A549 (cell line): ENCODE measurements at regions not wholly inside any gene's neighbourhood (a gene's known extent, or its start where the extent isn't known, plus 50 kb on each side); places are given as distances from the start of the nearest gene placed in this dataset.

ENCODE experiments used
- ATAC-seq, 2 experiments: fragments of 200-7000 bp in 1 of 2; fragments of >200 bp in 1 of 2; cut with Nextera tagmentation in 1 of 2; cut with Tn5 transposase in 1 of 2; 3 replicates each; pipeline versions ENCODE4 v1.8.0 to v1.9.1; 2018 to 2020; ENCODE audit warnings: mild to moderate bottlenecking in 1 of 2, moderate library complexity in 1 of 2
- CTCF ChIA-PET: fragments of 300-600 bp; sonication (Branson Sonifier 250); formaldehyde crosslinking; extraction: SDS; loops from one replicate; lab custom pipeline; 2021; ENCODE audit warnings: antibody characterized with exemption, inconsistent platforms; lab: Yijun Ruan, JAX
- POLR2A ChIA-PET: fragments of 350-600 bp; formaldehyde crosslinking; extraction: SDS; loops from one replicate; lab custom pipeline; 2021; ENCODE audit warnings: antibody characterized with exemption, inconsistent platforms; lab: Yijun Ruan, JAX
- DNase-seq, 2 experiments: peaks; one replicate each; pipeline versions ENCODE4 v3.0.0 to v3.0.0-alpha.2; 2011 to 2016; ENCODE audit warnings: low read depth in 1 of 2, low spot score in 1 of 2
- FAIRE-seq: peaks from 2 replicates; lab custom pipeline; 2011; peaks lifted over from hg19 to GRCh38; lab: Jason Lieb, UNC
- H3K27ac ChIP-seq, 2 experiments: fragments of >200 bp; sonication (Bioruptor Twin); formaldehyde crosslinking; 3 replicates each; pipeline ENCODE4 v1.5.1; 2016 to 2017
- H3K4me1 ChIP-seq: fragments of >200 bp; sonication (Bioruptor Twin); formaldehyde crosslinking; 3 replicates; pipeline ENCODE4 v1.6.1; 2016
- H3K4me2 ChIP-seq: fragments of >200 bp; sonication (Bioruptor Twin); formaldehyde crosslinking; 3 replicates; pipeline ENCODE4 v1.6.1; 2016
- H3K4me3 ChIP-seq: fragments of >200 bp; sonication (Bioruptor Twin); formaldehyde crosslinking; 3 replicates; pipeline ENCODE4 v1.5.1; 2016
- H3K9me3 ChIP-seq: fragments of >200 bp; sonication (Bioruptor Twin); formaldehyde crosslinking; 3 replicates; pipeline ENCODE4 v1.6.1; 2016
- CBX2 ChIP-seq: fragments of 200-600 bp; sonication (generic); IDR thresholded peaks from 2 replicates; pipeline ENCODE4 v1.6.1; 2016; ENCODE audit warnings: low read depth, mild to moderate bottlenecking, borderline replicate concordance
- CTCF ChIP-seq: fragments of >200 bp; sonication (Bioruptor Twin); formaldehyde crosslinking; IDR thresholded peaks from 3 replicates; pipeline ENCODE4 v1.5.1; 2016
- EHF ChIP-seq: fragments of 250-450 bp; sonication (Bioruptor Pico); IDR thresholded peaks from 2 replicates; pipeline ENCODE4 v1.5.0; 2020; ENCODE audit warnings: mild to moderate bottlenecking
- ELK1 ChIP-seq: fragments of 150-350 bp; IDR thresholded peaks from 2 replicates; pipeline ENCODE4 v1.6.1; 2014; ENCODE audit warnings: low read depth, mild to moderate bottlenecking, low read length
- EP300 ChIP-seq, 2 experiments: fragments of >200 bp; sonication (Bioruptor Twin); formaldehyde crosslinking; IDR thresholded peaks; 2 replicates in 1 of 2; 3 replicates in 1 of 2; pipeline ENCODE4 v1.6.1; 2016 to 2017
- ESRRA ChIP-seq: fragments of 150-350 bp; IDR thresholded peaks from 2 replicates; pipeline ENCODE4 v1.6.1; 2014; ENCODE audit warnings: mild to moderate bottlenecking, low read length, borderline replicate concordance
- FOSB ChIP-seq: fragments of 250-450 bp; sonication (Bioruptor Pico); IDR thresholded peaks from 2 replicates; pipeline ENCODE4 v1.5.0; 2020; ENCODE audit warnings: mild to moderate bottlenecking, moderate library complexity
- FOSL2 ChIP-seq, 2 experiments: fragments of 450-650 bp in 1 of 2; fragments of >200 bp in 1 of 2; sonication (Bioruptor Twin) in 1 of 2; formaldehyde crosslinking; IDR thresholded peaks; 2 replicates each; pipeline versions ENCODE4 v1.5.0 to v1.6.1; 2016 to 2020; ENCODE audit warnings: mild to moderate bottlenecking in 1 of 2, moderate library complexity in 1 of 2
- HDAC2 ChIP-seq: fragments of 200-600 bp; sonication (generic); IDR thresholded peaks from 2 replicates; pipeline ENCODE4 v1.6.1; 2016
- HEYL ChIP-seq: fragments of 250-450 bp; sonication (Bioruptor Pico); IDR thresholded peaks from 2 replicates; pipeline ENCODE4 v1.8.0; 2021; ENCODE audit warnings: mild to moderate bottlenecking, moderate library complexity
- HOXB13 ChIP-seq: fragments of 250-450 bp; sonication (Bioruptor Pico); IDR thresholded peaks from 2 replicates; pipeline ENCODE4 v1.5.0; 2020; ENCODE audit warnings: low read depth, mild to moderate bottlenecking, moderate library complexity
- HOXB5 ChIP-seq: fragments of 250-450 bp; sonication (Bioruptor Pico); IDR thresholded peaks from 2 replicates; pipeline ENCODE4 v1.5.0; 2020; ENCODE audit warnings: mild to moderate bottlenecking, moderate library complexity
- KDM1A ChIP-seq: fragments of 200-600 bp; sonication (generic); IDR thresholded peaks from 2 replicates; pipeline ENCODE4 v1.6.1; 2016; ENCODE audit warnings: low read depth, mild to moderate bottlenecking
- MAZ ChIP-seq: fragments of 150-350 bp; IDR thresholded peaks from 2 replicates; pipeline ENCODE4 v1.6.1; 2014; ENCODE audit warnings: antibody characterized with exemption, low read depth, low read length, borderline replicate concordance
- NPAS2 ChIP-seq: fragments of 250-450 bp; sonication (Bioruptor Pico); IDR thresholded peaks from 2 replicates; pipeline ENCODE4 v1.8.0; 2022; ENCODE audit warnings: mild to moderate bottlenecking, moderate library complexity, borderline replicate concordance
- NR3C1 ChIP-seq: fragments of >200 bp; sonication (Bioruptor Twin); formaldehyde crosslinking; IDR thresholded peaks from 3 replicates; pipeline ENCODE4 v1.6.1; 2017
- RAD21 ChIP-seq, 2 experiments: fragments of >200 bp in 1 of 2; sonication (Bioruptor Twin) in 1 of 2; formaldehyde crosslinking in 1 of 2; IDR thresholded peaks in 1 of 2; conservative IDR thresholded peaks in 1 of 2; 2 replicates in 1 of 2; 3 replicates in 1 of 2; pipeline ENCODE4 v1.6.1; 2012 to 2018; ENCODE audit warnings: inconsistent platforms in 1 of 2
- RARB ChIP-seq: fragments of 250-450 bp; sonication (Bioruptor Pico); IDR thresholded peaks from 2 replicates; pipeline ENCODE4 v1.8.0; 2021; ENCODE audit warnings: mild to moderate bottlenecking, moderate library complexity
- RCOR1 ChIP-seq: fragments of 150-350 bp; IDR thresholded peaks from 2 replicates; pipeline ENCODE4 v1.6.1; 2014; ENCODE audit warnings: antibody characterized with exemption, low read length, low read depth
- TFCP2L1 ChIP-seq: fragments of 250-450 bp; sonication (Bioruptor Pico); IDR thresholded peaks from 2 replicates; pipeline ENCODE4 v1.5.0; 2021; ENCODE audit warnings: mild to moderate bottlenecking
- ZFP36 ChIP-seq: fragments of 450-650 bp; IDR thresholded peaks from 2 replicates; pipeline ENCODE4 v1.6.1; 2014; ENCODE audit warnings: borderline replicate concordance; ENCODE audit not compliant: partially characterized antibody
- ZSCAN20 ChIP-seq: fragments of 250-450 bp; sonication (Bioruptor Pico); IDR thresholded peaks from 2 replicates; pipeline ENCODE4 v1.8.0; 2022; ENCODE audit warnings: mild to moderate bottlenecking, moderate library complexity
- WGBS: methylation state at CpG from one replicate; pipeline ENCODE4 v1.1.6; 2017; ENCODE audit errors: missing lambda C conversion rate; 5-methylcytosine and 5-hydroxymethylcytosine counted together

GRCh38 chr16:48948911-48949310, 332.7 kb downstream of the CBLN1 start:
- Histone ChIP-seq H3K4me1 (no peaks in the 10 kb centered on the region), H3K27ac (no peak overlapping the region), H3K4me2 (no peak overlapping the region), H3K9me3 (no peaks in the 10 kb centered on the region), H3K4me3 (no peak overlapping the region)
- TF ChIP-seq NR3C1: no peak
- TF ChIP-seq FOSB (CRISPR knock-in tag): no peak
- no peak for TF ChIP-seq RCOR1
- no peak for TF ChIP-seq HEYL (CRISPR knock-in tag)
- TF ChIP-seq ZSCAN20 (CRISPR knock-in tag): no peak
- TF ChIP-seq ELK1: no peak
- TF ChIP-seq EP300 (IDR thresholded peaks at IDR 0.05): no peak
- no peak for TF ChIP-seq FOSL2 (IDR thresholded peaks at IDR 0.05)
- TF ChIP-seq FOSL2 (CRISPR knock-in tag; IDR thresholded peaks at IDR 0.05): no peak
- no peak for TF ChIP-seq RARB (CRISPR knock-in tag)
- no peak for TF ChIP-seq MAZ
- no peak for TF ChIP-seq CBX2
- no peak for TF ChIP-seq HDAC2
- 13% methylated on average over 3 of the region's 3 CpGs for WGBS
- ChIA-PET POLR2A (no interaction called here), CTCF (interaction anchor here (0.6 kb wide), 1 partner anchor 1716 kb away, joined by 3 read pairs; no protein-coding TSS in a partner anchor)
- FAIRE-seq: no peak
- DNase-seq: no peak
- ATAC-seq: no peak

GRCh38 chr16:48947371-48947713, 334.3 kb downstream of the CBLN1 start:
- TF ChIP-seq ESRRA (no peak), ZFP36 (no peak), CTCF (no peak), KDM1A (no peak), RAD21 (conservative IDR thresholded peaks at IDR 0.05 in 1 of 2, IDR thresholded peaks at IDR 0.05 in 1 of 2) (no peak), EHF (CRISPR knock-in tag) (no peak), ELK1 (no peak)
- ChIA-PET POLR2A (no interaction called here), CTCF (no interaction called here)
- Histone ChIP-seq H3K4me3 (no peak overlapping the region), H3K9me3 (no peaks in the 10 kb centered on the region), H3K4me1 (no peaks in the 10 kb centered on the region), H3K27ac (no peak overlapping the region), H3K4me2 (no peak overlapping the region)
- 4% methylated on average over 3 of the region's 3 CpGs for WGBS
- DNase-seq: no peak
- ATAC-seq: no peak
- FAIRE-seq: no peak

GRCh38 chr16:48946686-48947370, 334.8 kb downstream of the CBLN1 start:
- CTCF ChIA-PET: interaction anchor here (0.6 to 1.6 kb wide), 3 partner anchors 11 to 1866 kb away, joined by 3 to 4 read pairs (median 3); no protein-coding TSS in a partner anchor
- POLR2A ChIA-PET: no interaction called here
- H3K4me2 ChIP-seq: no peak overlapping the region
- no peak overlapping the region for H3K27ac ChIP-seq
- H3K4me1 ChIP-seq: no peaks in the 10 kb centered on the region
- FAIRE-seq (no peak), DNase-seq (no peak), ATAC-seq (no peak)
- WGBS: 18% methylated on average over 6 of the region's 6 CpGs
- TF ChIP-seq HOXB13 (CRISPR knock-in tag): no peak
- no peak for TF ChIP-seq HOXB5 (CRISPR knock-in tag)
- no peak for TF ChIP-seq NPAS2 (CRISPR knock-in tag)
- no peak for TF ChIP-seq TFCP2L1 (CRISPR knock-in tag)
- TF ChIP-seq, all 56 proteins: peak for 0
- Histone ChIP-seq H3K4me3 (no peak overlapping the region), H3K9me3 (no peaks in the 10 kb centered on the region)
